SH-SY5Y (cell line): ENCODE measurements at regions not wholly inside any gene's neighbourhood (a gene's known extent, or its start where the extent isn't known, plus 50 kb on each side); places are given as distances from the start of the nearest gene placed in this dataset.

ENCODE experiments used
- GATA2 ChIP-seq: IDR thresholded peaks from 2 replicates; pipeline ENCODE4 v1.6.1; 2011; ENCODE audit warnings: mild to moderate bottlenecking, low read depth, low read length
- GATA3 ChIP-seq: IDR thresholded peaks from 2 replicates; pipeline ENCODE4 v1.6.1; 2011; ENCODE audit warnings: low read depth, mild to moderate bottlenecking, low read length, moderate library complexity

DNA sequence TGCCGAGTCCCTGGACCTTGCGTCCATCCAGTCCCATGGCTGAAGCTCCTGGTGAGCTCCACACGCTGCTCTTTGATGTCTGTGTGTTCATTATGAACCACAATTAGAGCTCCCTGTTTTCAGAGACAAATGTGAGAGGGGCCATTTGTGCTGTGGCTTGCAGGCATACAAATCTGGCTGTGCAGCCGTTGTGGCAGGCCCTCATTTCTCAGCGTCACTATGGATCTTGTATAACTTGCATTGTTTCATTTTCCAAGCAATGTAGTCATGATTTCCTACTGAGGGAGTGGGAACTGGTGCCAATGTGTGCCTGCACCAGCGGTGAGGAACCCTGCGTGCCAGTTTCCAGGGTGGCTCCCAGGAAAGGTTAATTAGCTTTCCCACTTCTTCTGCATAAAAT lies 542.6 kb downstream of the TMEM114 start:
- no peak for TF ChIP-seq GATA3

DNA sequence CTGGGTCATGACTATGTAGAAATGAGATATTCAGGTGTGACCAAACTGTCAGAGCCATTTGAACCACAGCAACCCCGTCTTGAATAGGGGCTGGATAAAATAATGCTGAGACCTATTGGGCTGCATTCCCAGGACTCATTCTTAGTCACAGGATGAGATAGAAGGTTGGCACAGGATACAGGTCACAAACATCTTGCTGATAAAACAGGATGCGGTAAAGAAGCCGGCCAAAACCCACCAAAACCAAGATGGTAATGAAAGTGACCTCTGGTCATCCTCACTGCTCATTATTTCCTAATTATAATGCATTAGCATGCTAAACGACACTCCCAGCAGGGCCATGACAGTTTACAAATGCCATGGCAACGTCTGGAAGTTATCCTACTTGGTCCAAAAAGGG lies 545.5 kb downstream of the TMEM114 start:
- no peak for TF ChIP-seq GATA3
- no peak for TF ChIP-seq GATA2

DNA sequence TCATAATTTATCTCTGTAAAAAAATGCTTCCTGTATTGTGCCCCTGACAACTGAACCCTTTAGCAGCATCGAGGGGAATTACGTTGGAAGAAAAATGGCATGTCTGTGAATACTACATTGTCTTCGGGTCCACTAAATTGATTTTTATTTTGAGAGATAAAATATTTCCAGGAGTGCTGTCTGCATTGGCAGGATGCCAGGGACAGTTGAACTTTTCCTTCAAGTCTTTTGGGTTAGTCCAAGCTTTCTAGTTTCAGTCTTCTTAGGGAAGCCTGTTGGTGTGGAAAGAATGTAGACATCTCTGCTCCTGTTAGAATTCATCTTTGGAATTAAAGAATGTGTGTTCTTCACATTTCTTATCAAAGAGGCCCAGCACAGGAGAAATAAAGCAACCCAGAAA lies 557.9 kb downstream of the TMEM114 start:
- no peak for TF ChIP-seq GATA3
- no peak for TF ChIP-seq GATA2

DNA sequence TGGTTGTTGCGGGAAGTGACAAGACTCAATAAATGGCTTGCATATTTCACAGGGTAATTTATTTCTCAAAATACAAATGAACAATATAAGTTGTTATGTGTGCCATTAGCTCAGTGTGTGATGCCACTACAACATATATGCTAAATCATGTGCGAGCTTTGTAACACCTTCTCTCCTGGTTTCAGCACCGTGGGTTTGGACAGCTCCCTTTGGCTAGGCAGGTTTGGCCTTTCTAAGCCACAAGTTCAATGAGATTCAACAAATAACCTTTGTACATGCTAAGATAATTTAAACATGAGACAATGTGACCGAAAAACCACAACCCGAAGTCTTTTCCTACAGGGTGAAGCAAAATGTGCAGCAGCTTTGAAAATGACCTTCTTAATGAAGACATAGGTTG lies 563.9 kb downstream of the TMEM114 start:
- no peak for TF ChIP-seq GATA2
- TF ChIP-seq GATA3, result no peak

DNA sequence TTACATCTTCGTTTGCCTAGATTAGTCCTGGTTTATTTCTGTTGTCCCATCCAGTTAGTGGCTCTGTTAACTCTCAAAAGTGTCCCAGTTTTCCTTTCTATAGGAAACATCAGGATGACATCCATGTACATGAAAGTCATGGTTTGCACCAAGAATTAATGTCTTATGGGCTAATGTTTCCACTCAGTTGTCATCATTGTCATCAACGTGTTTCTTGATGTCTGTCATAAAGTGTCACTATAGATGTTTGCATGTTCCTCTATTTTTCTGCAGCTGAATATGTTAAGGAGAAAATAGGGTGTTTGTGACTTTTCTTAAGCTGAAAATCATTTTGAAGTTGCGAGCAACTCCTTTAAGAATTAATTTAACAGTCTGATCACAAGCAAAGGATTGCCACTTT lies 567.0 kb downstream of the TMEM114 start:
- TF ChIP-seq GATA2 (no peak), GATA3 (no peak)

DNA sequence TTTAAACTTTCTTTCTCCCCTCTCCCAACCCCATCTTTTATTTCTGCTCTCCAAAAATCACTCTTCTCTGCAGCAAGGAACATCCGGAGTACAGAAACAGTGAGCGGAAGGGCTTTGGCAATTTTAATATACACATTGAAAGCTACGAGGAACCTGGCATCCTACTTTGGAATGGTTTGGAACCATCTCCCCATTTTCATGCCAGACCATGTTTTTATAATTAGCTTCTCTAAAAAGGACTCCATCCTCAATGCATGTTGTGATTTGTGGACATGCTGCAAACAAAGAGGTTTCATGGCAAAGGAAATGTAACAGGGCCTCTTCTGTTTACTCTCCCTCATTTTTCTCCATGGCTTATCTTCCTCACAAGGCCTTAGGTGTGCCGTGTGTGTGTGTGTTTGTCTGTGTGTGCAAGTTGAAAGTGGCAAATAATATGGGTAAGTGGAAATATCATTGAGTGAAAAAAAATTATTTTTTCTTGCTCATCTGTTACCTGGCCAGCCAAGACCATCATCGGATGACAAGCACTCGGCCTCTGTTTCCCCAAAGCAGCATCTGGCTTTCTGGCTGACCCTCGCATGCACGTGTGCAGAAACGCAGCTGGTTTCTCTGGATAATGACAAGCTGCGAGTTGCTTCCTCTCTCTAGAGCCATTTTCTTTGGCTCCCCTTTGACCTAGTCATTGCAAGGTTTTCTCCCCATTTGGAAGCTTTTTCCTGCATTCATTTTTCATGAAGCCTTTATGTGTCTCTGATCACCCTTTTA lies 585.0 kb downstream of the TMEM114 start:
- TF ChIP-seq GATA2 (no peak), GATA3 (no peak)

DNA sequence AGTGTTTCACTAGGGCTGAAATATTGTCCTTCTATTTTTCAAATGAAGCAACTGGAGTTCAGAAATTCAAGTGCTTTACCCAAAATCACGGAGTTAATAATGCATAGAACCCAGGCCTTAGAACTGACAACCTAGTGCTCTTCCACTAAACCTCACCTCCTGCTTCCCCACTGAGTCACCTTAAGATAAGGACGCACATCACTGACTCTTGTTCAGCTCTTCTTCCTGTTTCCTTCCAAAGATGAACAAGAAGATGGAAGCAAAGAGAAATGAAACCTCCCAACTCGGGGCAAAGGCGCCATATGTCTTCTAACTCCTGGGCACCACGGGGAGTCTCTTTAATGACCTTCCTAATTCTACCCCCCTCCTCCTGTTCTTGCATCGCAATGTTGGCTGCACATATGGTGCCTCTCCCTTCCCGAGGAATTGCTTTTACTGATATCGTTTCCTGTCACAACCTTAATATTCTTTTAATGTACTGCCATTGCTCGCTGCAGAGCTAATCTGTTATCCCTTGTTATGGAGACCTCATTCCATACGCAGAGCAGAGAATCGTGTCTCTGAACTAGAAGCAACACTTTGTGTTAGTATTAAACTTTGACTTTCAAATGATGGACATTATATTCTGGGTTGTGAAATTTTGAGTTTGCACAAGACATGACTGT lies 591.4 kb downstream of the TMEM114 start:
- TF ChIP-seq GATA2 (no peak), GATA3 (no peak)

DNA sequence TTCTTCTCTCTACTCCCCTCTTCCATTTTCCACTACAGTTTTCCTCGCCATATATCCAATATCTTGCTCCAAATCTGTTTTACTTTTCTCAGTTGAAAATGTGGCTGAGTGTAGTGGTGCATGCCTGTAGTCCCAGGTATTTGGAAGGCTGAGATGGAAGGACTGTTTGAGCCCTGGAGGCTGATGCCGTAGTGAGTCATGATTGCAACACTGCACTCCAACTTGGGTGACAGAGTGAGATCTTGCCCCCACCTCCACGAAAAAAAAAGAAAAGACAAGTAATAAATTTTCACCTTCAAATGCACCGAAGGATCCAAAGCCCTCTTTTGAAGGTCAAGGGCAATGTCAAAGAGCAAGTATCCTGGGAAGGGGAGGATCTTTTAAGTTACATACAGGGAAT lies 592.3 kb downstream of the TMEM114 start:
- TF ChIP-seq GATA3, result no peak
- TF ChIP-seq GATA2, result no peak

DNA sequence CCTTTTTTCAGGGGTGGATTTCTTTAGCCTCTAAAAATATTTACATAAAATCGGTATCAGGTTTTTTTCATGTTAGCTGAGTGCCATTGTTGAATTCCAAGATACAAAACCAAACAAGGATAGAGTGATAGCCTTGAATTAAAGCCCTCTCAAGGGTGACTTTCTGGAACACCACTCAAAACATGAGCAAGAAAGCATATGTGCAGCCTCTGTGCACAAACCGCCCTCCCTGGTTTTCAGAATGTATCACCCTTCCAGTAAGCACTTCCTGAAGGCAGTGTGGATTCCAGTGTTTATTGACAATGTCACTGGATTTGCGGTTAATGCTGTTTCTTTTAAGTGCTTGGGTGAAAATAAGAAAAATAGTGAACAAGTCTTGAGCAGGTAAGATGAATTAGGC lies 597.7 kb downstream of the TMEM114 start:
- TF ChIP-seq GATA2 (no peak), GATA3 (no peak)

DNA sequence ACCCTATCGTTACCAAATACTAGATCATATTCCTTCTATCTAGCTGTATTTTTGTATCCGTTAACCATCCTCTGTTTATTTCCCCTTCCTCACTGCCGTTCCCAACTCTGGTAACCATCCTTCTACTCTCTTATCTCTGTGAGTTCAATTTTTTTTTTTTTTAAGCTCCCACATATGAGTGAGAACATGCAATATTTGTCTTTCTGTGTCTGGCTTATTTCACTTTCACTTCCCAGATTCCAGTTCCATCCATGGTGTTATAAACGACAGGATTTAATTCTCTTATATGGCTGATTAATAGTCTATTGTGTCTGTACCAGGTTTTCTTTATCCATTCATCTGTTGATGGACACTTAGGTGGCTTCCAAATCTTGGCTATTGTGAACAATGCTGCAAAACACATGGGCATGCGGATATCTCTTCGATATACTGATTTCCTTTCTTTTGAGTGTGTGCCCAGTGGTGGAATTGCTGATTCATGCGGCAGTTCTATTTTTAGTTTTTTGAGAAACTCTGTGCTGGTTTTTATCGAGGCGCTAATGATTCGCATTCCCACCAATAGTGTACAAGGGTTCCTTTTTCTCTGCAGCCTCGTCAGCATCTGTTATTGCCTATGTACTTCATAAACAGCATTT lies 599.6 kb downstream of the TMEM114 start:
- TF ChIP-seq GATA3 (no peak), GATA2 (no peak)

DNA sequence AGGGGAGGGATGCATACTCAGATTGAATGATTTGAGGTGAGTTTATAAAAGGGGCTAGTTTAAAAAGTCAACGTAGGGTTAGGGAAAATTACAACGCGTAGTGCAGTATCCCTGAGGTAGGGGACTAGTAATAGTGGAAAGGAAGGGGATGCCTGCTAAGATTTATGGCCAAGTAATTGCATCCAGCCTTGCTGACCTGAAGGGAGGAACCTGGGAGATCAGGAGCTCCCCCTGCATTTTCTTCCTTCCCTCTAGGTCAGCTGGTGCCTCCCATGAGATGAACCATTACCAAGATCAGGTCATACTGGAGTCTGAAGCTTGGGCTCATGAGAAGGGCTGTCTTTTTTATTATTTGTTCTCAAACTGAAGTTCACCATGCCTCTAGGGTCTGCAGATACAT lies 606.6 kb downstream of the TMEM114 start:
- TF ChIP-seq GATA2 (no peak), GATA3 (no peak)

DNA sequence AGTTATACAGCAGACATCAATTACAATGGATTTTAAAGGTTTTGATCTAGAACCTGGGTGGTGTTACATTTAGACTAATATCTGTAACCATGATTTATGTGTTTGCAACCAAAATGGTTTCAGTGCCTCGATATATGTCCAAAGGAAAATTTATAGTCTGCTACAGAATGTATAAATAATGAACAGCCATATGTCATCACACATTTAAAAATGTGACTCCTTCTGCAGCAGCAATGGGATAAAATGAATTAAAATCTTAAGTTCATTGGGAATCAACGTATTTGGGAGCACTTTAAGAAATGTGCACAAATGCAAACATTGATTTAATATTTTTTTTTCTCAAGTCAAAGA lies 610.2 kb downstream of the TMEM114 start:
- TF ChIP-seq GATA2, result no peak
- no peak for TF ChIP-seq GATA3

DNA sequence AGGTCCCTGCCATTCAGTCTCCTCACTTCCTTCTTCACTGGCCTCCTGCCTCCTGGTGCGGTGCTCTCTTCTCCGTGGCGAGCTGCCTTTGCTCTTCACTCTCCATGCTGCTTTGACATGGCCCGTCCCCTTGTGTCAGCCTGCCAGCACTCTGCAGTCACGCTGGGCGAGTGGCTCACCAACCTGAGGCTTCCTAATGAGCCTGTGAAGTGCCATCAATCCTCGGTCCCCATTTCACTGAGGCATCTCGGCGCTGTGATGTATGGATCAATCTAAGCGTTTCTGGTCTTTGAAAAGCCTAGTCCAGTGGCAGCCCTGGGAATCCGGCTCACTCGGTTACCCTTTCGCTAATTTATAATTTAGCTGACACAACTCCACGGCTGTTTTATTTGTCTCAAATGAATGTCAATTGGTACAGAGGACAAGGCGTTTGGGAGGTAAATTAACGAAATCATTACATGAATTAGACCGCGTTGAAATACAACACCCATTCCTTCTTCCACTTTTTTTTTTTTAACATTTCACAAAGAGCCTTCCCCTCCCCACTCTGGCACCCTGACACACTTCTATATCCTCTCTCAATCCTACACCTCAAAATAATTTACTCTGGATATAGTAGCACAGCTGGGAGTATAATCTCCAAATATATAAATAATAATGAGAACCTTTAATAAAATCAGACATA lies 610.7 kb downstream of the TMEM114 start:
- TF ChIP-seq GATA2 (no peak), GATA3 (no peak)

DNA sequence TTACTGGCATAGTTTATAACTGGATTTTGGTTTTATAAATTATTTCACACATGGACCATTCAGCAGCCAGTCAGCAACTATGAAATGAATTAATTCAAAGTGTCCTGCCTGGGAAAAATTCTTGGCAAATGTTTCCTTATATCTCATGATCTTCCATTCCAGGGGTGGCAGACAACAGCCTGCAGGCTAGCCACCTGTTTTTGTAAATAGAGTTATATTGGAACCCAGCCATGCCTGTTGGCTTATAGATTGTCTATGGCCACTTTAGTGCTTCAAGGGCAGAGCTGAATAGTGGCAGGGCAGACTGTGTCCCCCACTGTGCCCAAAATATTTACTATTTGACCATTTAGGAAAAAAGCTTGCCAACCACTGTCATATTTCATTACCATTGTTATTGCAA lies 613.7 kb downstream of the TMEM114 start:
- TF ChIP-seq GATA2 (no peak), GATA3 (no peak)

DNA sequence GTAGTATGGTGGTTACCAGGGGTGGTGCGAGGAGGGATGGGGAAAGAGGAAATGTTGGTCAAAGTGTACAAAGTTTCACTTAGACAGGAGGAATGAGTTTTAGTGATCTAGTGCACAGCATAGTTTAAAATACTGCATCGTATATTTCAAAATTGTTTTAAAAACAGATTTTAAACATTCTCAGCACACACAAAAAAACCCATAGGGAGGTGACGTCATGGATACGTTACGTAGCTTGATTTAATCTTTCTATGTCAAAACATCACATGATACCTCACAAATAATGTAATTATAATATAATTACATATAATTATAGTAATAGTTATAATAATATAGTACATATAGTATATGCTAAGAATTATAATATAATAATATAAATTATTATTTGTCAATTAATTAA lies 614.2 kb downstream of the TMEM114 start:
- TF ChIP-seq GATA2 (no peak), GATA3 (no peak)
